Astrocyte of the spinal cord (primary cell): ENCODE measurements at regions not wholly inside any gene's neighbourhood (a gene's known extent, or its start where the extent isn't known, plus 50 kb on each side); places are given as distances from the start of the nearest gene placed in this dataset.
"Not testable (repeated sequence)": the region's sequence is repeated elsewhere in the genome, so short reads cannot be mapped to it uniquely, and the experiment has no call there.

ENCODE experiments used
- DNase-seq: peaks from one replicate; pipeline ENCODE4 v3.0.0; 2011; ENCODE audit warnings: low read depth, low spot score
- H3K4me3 ChIP-seq: 2 replicates; pipeline ENCODE4 v1.5.1; 2011; ENCODE audit warnings: low read depth, mild to moderate bottlenecking, low read length, moderate library complexity
- in situ Hi-C: cut with HindIII; loops from 2 replicates; pipeline ENCODE4 v1.10.0; 2017; ENCODE audit warnings: low sequenced_read_pairs
- TF ChIP-seq, protein P1 (sequence below): IDR thresholded peaks from 2 replicates; pipeline ENCODE4 v1.5.1; 2012; ENCODE audit warnings: low read depth, mild to moderate bottlenecking, low read length, inconsistent platforms

DNA sequence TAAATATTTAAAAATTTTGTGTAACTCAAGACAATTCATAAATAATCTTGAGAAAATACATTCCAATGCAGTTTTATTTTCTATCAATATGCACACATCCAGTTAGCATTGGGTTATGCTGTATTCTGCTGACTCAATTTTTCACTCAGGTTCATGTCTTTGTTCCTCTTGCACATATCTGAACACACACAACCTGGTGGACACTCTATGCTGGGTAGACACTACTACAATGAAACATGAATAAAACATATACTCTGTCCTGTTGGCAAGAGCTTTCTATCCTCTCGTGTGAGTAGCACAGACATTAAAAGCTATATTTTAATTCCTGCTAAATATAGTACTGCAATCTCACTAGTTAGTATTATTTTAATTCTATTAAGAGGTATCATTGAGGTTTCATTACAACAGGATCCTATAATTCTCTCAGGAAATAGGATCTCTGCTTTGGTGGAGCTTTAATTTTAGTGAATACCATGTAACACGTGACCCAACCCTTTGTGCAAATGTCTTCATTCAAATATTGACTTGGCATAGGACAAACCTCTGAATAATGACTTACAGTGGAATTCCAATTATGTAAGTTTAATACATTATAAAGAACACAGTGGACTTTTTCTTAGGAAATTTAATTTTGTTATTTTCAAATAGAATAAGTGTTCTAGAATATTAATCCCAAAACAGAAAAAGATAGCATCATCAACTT is 342.3 kb upstream of the TMEFF2 start:
- no peak for DNase-seq
- TF ChIP-seq, protein P1, sequence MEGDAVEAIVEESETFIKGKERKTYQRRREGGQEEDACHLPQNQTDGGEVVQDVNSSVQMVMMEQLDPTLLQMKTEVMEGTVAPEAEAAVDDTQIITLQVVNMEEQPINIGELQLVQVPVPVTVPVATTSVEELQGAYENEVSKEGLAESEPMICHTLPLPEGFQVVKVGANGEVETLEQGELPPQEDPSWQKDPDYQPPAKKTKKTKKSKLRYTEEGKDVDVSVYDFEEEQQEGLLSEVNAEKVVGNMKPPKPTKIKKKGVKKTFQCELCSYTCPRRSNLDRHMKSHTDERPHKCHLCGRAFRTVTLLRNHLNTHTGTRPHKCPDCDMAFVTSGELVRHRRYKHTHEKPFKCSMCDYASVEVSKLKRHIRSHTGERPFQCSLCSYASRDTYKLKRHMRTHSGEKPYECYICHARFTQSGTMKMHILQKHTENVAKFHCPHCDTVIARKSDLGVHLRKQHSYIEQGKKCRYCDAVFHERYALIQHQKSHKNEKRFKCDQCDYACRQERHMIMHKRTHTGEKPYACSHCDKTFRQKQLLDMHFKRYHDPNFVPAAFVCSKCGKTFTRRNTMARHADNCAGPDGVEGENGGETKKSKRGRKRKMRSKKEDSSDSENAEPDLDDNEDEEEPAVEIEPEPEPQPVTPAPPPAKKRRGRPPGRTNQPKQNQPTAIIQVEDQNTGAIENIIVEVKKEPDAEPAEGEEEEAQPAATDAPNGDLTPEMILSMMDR: no peak
- no peak overlapping the region for H3K4me3 ChIP-seq
- in situ Hi-C loops: no loop called here

DNA sequence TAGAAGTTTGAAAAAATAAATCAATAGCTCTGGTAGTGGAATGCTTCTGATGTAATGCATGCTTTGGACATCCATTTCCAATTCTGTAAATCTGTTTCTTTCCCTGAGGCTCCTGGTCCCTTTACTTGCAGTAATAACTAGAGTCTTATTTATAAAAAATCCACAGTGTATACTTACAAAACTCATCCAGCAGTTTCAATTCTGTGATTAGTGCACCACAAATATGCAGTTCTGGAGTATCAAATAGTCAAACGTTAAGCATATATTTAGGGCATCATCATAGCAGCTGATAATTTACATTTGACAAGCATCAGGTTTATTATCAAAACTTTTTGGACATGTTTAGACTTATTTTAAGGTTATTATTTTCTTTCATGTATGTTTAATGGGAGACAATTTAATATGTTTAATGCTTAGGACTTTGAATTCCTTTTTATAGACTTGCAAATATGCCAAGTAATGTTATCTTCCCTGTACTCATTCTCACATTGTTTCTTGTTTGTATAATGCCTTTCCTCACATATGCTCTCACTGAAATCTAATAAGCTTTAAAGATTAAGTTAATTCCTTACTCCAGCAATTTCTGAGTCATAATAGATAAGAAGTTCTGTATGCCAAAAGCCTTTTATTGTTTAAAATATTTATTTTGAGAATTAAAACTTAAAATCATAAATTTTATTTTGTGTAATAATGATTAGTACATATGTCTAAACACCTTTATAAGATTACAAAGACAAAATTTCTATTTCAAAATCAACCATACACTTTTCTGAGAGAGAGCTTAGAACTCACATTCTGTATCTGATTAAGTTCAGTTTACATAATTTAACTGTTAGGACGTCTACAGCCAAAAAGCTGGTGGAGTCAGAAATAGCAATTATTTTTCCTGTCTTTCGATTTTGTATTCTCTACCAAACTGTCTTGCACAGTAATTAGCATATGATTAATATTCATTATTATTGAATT is 341.5 kb upstream of the TMEFF2 start:
- in situ Hi-C loops: no loop called here
- TF ChIP-seq, protein P1: no peak
- no peak overlapping the region for H3K4me3 ChIP-seq
- no peak for DNase-seq

DNA sequence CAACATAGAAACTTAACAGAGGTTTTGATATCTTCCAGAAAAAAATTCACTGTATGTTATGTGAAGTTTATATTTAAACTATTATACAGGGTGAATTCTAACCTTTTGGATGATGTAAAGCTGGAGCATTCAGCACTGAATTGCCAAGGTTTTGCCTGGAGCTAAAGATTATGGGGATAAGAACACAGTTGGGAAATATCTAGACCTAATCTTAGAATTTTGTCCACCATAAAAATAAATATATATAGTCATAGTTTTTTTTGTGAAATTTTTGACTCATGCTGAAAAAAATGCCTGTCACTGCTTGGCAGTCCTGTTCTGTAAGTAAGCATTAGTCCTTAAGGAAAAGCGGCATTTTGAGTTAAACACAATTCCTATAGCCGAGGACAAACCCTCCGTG is 339.3 kb upstream of the TMEFF2 start:
- in situ Hi-C loops: no loop called here
- DNase-seq: no peak
- TF ChIP-seq, protein P1: no peak
- H3K4me3 ChIP-seq: no peak overlapping the region

DNA sequence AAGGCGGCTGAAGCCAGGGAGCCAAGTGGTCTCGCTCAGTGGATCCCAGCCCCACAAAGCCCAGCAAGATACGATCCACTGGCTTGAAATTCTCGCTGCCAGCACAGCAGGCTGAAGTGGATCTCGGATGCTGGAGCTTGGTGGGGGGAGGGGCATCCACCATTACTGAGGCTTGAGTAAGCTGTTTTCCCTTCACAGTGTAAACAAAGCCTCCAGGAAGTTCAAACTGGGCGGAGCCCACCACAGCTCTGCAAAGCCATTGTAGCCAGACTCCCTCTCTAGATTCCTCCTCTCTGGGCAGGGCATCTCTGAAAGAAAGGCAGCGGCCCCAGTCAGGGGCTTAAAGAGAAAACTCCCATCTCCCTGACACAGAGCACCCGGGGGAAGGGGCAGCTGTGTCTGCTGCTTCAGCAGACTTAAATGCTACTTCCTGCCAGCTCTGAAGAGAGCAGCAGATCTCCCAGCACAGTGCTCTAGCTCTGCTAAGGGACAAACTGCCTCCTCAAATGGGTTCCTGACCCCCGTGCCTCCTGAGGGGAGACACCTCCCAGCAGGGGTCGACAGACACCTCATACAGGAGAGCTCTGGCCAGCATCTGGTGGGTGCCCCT is 330.0 kb upstream of the TMEFF2 start:
- DNase-seq, H3K4me3 ChIP-seq, in situ Hi-C loops: not testable (repeated sequence)

DNA sequence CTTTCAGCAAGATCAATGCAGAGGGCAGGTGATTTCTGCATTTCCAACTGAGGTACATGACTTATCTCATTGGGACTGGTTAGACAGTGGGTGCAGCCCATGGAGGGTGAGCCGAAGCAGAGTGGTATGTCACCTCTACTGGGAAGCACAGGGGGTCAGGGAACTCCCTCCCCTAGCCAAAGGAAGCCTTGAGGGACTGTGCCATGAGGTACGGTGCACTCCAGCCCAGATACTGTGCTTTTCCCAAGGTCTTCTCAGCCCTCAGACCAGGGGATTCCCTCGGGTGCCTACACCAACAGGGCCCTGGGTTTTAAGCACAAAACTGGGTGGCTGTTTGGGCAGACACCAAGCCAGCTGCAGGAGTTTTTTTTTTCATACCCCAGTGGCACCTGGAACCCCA is 329.5 kb upstream of the TMEFF2 start:
- DNase-seq, in situ Hi-C loops, H3K4me3 ChIP-seq: not testable (repeated sequence)

DNA sequence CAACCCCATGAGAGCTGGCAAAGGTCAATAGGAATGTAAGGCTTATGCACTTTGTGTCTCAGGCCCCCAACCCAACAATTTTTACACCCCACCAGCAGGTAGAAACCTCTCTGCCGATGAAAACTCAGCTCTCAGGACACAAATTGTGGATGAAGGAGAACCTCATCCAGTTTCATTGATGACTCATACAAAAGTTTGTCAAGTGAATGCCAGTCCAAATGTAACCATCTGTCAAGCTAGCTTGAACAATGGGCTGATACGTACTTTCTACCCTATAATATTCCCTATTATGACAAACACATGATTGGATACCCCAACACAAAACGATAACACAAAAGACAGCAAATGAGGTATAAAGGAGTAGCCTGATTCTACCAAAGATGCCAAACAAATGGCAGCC is 321.2 kb upstream of the TMEFF2 start:
- no peak overlapping the region for H3K4me3 ChIP-seq
- TF ChIP-seq, protein P1: no peak
- in situ Hi-C loops: no loop called here

DNA sequence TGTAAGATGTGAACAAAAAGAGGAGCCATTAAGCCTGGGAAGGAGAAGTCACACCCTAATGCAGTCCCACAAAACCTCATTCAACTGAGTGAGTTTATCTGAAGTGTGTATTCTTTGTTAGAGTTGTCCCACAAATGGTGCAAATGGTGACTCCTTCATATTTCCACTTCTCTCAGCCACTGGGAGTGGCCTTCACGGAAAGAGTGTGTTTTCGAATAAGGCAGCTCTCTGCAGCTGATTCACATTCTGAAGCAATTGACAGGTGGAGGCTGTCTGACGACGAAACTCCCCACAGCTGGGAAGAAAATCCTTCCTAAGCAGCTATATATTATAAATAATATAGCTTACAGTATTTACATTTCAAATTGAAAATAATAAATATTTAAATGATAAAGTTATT is 318.8 kb upstream of the TMEFF2 start:
- H3K4me3 ChIP-seq: no peak overlapping the region
- in situ Hi-C loops: no loop called here
- DNase-seq: no peak
- TF ChIP-seq, protein P1: no peak

More for the DNA sequence above, 321.2 kb upstream of the TMEFF2 start:
- no peak for DNase-seq

DNA sequence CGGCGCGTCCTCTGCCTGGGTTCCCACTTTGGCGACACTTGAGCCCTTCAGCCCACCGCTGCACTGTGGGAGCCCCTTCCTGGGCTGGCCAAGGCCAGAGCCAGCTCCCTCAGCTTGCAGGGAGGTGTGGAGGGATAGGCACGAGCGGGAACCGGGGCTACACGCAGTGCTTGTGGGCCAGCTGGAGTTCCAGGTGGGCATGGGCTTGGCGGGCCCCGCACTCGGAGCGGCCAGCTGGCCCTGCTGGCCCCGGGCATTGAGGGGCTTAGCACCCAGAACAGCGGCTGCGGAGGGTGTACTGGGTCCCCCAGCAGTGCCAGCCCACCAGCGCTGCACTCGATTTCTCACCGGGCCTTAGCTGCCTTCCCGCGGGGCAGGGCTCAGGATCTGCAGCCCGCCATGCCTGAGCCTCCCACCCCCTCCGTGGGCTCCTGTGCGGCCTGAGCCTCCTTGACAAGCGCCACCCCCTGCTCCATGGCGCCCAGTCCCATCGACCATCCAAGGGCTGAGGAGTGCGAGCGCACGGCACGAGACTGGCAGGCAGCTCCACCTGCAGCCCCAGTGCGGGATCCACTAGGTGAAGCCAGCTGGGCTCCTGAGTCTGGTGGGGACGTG is 313.2 kb upstream of the TMEFF2 start:
- in situ Hi-C loops, DNase-seq: not testable (repeated sequence)

More for the DNA sequence above, 313.2 kb upstream of the TMEFF2 start:
- H3K4me3 ChIP-seq: not testable (repeated sequence)
